GM12878 (cell line): ENCODE measurements at regions not wholly inside any gene's neighbourhood (a gene's known extent, or its start where the extent isn't known, plus 50 kb on each side); places are given as distances from the start of the nearest gene placed in this dataset.

ENCODE experiments used
- ATAC-seq: fragments of 200-7000 bp; cut with Tn5 transposase; 3 replicates; pipeline ENCODE4 v1.9.1; 2020; ENCODE audit warnings: mild to moderate bottlenecking, moderate library complexity
- BruUV-seq: library from RNA; stranded (reverse); fragments of 400-500 nt; replicated peaks from 2 replicates; lab custom pipeline; 2021; lab: Mats Ljungman, UMichigan
- CTCF ChIA-PET: fragments of 300-600 bp; sonication (Branson Sonifier 250); formaldehyde crosslinking; extraction: SDS; loops from one replicate; lab custom pipeline; 2021; ENCODE audit warnings: inconsistent platforms; lab: Yijun Ruan, JAX
- POLR2A ChIA-PET: fragments of 350-600 bp; formaldehyde crosslinking; extraction: SDS; loops from one replicate; lab custom pipeline; 2021; ENCODE audit warnings: inconsistent platforms; lab: Charles Lee
- RAD21 ChIA-PET: fragments of 300-600 bp; sonication (Branson Sonifier 250); formaldehyde crosslinking; loops from one replicate; lab custom pipeline; 2023; ENCODE audit warnings: antibody characterized with exemption; ENCODE audit not compliant: unreplicated experiment; lab: Charles Lee
- SMC1A ChIA-PET: fragments of 300-600 bp; sonication (Branson Sonifier 250); formaldehyde crosslinking; loops from one replicate; lab custom pipeline; 2023; ENCODE audit not compliant: unreplicated experiment, uncharacterized antibody; lab: Charles Lee
- DNase-seq: peaks from one replicate; pipeline ENCODE4 v3.0.0-alpha.2; 2011; ENCODE audit warnings: low read depth, low spot score
- FAIRE-seq: peaks from 3 replicates; lab custom pipeline; 2011; peaks lifted over from hg19 to GRCh38; lab: Jason Lieb, UNC
- H2AFZ ChIP-seq: 2 replicates; pipeline ENCODE4 v1.6.0; 2011; ENCODE audit warnings: low read depth, low read length, control low read depth; ENCODE audit not compliant: control insufficient read depth
- H3K27ac ChIP-seq: 2 replicates; pipeline ENCODE4 v1.5.1; 2011; ENCODE audit warnings: control low read depth; ENCODE audit not compliant: control insufficient read depth, insufficient read depth
- H3K27me3 ChIP-seq, 2 experiments: replicated peaks in 1 of 2; 2 replicates each; pipeline versions ENCODE4 v1.6.0 to v1.6.1; 2011; ENCODE audit warnings: low read length in 1 of 2; ENCODE audit not compliant: control insufficient read depth in 2 of 2, insufficient read depth in 2 of 2
- H3K36me3 ChIP-seq, 2 experiments: 2 replicates each; pipeline ENCODE4 v1.5.1; 2011; ENCODE audit warnings: low read length in 1 of 2; ENCODE audit not compliant: control insufficient read depth in 2 of 2, insufficient read depth in 2 of 2
- H3K4me1 ChIP-seq: 2 replicates; pipeline ENCODE4 v1.6.1; 2011; ENCODE audit warnings: mild to moderate bottlenecking, low read length, moderate library complexity, mixed read lengths; ENCODE audit not compliant: control insufficient read depth, insufficient read depth
- H3K4me2 ChIP-seq: 2 replicates; pipeline ENCODE4 v1.6.0; 2011; ENCODE audit warnings: control low read depth; ENCODE audit not compliant: control insufficient read depth, insufficient read depth
- H3K4me3 ChIP-seq: fragments of 200-600 bp; sonication (generic); 2 replicates; pipeline ENCODE4 v1.5.1; 2016
- H3K79me2 ChIP-seq: 2 replicates; pipeline ENCODE4 v1.6.0; 2011; ENCODE audit warnings: low read length; ENCODE audit not compliant: control insufficient read depth, insufficient read depth
- H3K9ac ChIP-seq: 2 replicates; pipeline ENCODE4 v1.8.0; 2011; ENCODE audit warnings: low read length, control low read depth, mixed read lengths; ENCODE audit not compliant: control insufficient read depth, insufficient read depth
- H3K9me3 ChIP-seq: replicated peaks from 3 replicates; pipeline ENCODE4 v1.5.1; 2011; ENCODE audit warnings: mild to moderate bottlenecking, low read length; ENCODE audit not compliant: control insufficient read depth, insufficient read depth
- H4K20me1 ChIP-seq: 2 replicates; pipeline ENCODE4 v1.6.0; 2011; ENCODE audit not compliant: control insufficient read depth, insufficient read depth
- CHD2 ChIP-seq: IDR thresholded peaks from 2 replicates; pipeline ENCODE4 v1.6.1; 2011; ENCODE audit warnings: low read depth, low read length, improper control_type of control experiment, borderline replicate concordance
- HDAC2 ChIP-seq: fragments of 200-600 bp; sonication (generic); IDR thresholded peaks from 2 replicates; pipeline ENCODE4 v1.6.1; 2017
- NFXL1 ChIP-seq: fragments of 450-650 bp; IDR thresholded peaks from 2 replicates; pipeline ENCODE4 v1.6.1; 2017; ENCODE audit warnings: antibody characterized with exemption, mild to moderate bottlenecking, borderline replicate concordance
- PAX8 ChIP-seq: fragments of 450-650 bp; IDR thresholded peaks from 2 replicates; pipeline ENCODE4 v1.6.1; 2017; ENCODE audit warnings: mild to moderate bottlenecking, moderate library complexity
- RBBP5 ChIP-seq: fragments of 200-600 bp; sonication (generic); conservative IDR thresholded peaks from 2 replicates; pipeline ENCODE4 v1.6.1; 2016
- RCOR1 ChIP-seq: conservative IDR thresholded peaks from 2 replicates; pipeline ENCODE4 v1.6.1; 2012; ENCODE audit warnings: low read depth, low read length, improper control_type of control experiment
- SIN3A ChIP-seq: IDR thresholded peaks from 2 replicates; pipeline ENCODE4 v1.6.1; 2012; ENCODE audit warnings: low read depth, low read length, improper control_type of control experiment
- SMC3 ChIP-seq: IDR thresholded peaks from 2 replicates; pipeline ENCODE4 v1.6.1; 2011; ENCODE audit warnings: low read length, improper control_type of control experiment, borderline replicate concordance
- SUZ12 ChIP-seq: fragments of 200-600 bp; sonication (generic); IDR thresholded peaks from one replicate; pipeline ENCODE4 v1.6.1; 2018; ENCODE audit warnings: antibody characterized with exemption, mild to moderate bottlenecking; ENCODE audit not compliant: unreplicated experiment
- WGBS: methylation state at CpG from one replicate; pipeline ENCODE4 v1.1.6; 2016; ENCODE audit warnings: low lambda C conversion rate; ENCODE audit not compliant: insufficient replicate concordance, insufficient coverage; ENCODE audit errors: missing lambda C conversion rate; 5-methylcytosine and 5-hydroxymethylcytosine counted together
- in situ Hi-C: fragments of 300-500 bp; cut with MboI; formaldehyde crosslinking; loops from 9 replicates; pipeline ENCODE4 v1.14.3; 2018; ENCODE audit warnings: mixed read lengths
- intact Hi-C: fragments of 100-400 bp; cut with micrococcal nuclease; formaldehyde crosslinking; loops from one replicate; pipeline ENCODE4 v1.14.2; 2022; ENCODE audit not compliant: unreplicated experiment
- TF ChIP-seq, protein P1 (sequence below): IDR thresholded peaks from 2 replicates; pipeline ENCODE4 v1.6.1; 2012; ENCODE audit warnings: mild to moderate bottlenecking, low read depth, low read length
- TF ChIP-seq, protein P2 (sequence below): IDR thresholded peaks from 2 replicates; pipeline ENCODE4 v1.6.1; 2011; ENCODE audit warnings: low read depth, mild to moderate bottlenecking, low read length, moderate library complexity, borderline replicate concordance; ENCODE audit errors: extremely low read depth

DNA sequence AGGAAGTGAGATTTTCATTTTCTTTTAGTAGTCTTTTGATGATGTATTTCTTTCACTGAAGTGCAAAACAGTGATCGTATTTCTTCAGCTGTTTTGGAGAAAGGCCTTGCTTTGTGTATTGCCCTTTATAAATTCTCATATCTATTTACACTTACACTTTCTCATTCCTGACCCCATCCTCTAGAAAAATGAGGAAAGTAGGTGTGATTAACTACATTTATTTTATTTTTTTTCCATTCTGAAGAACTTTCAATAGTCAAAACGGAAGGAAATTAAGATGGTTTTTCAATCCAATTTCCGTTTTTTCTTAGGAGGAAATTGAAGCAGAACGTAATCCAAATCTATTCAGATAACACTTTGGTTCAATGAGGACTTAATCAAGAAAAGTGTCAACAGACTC is 188.1 kb downstream of the SLITRK5 start:
- SMC1A ChIA-PET = no interaction called here
- BruUV-seq = no TSS peak
- H2AFZ ChIP-seq = no peak overlapping the region

More for the DNA sequence above, 188.1 kb downstream of the SLITRK5 start:
- ChIA-PET POLR2A (no interaction called here), RAD21 (no interaction called here), CTCF (no interaction called here)
- Histone ChIP-seq H3K4me3 (no peak overlapping the region), H4K20me1 (no peaks in the 10 kb centered on the region), H3K9me3 (no peaks in the 10 kb centered on the region), H3K27ac (no peak overlapping the region), H3K4me1 (no peaks in the 10 kb centered on the region), H3K9ac (no peak overlapping the region), H3K79me2 (no peaks in the 10 kb centered on the region), H3K4me2 (no peak overlapping the region), H3K36me3 (no peaks in the 10 kb centered on the region), H3K27me3 (no peaks in the 10 kb centered on the region)
- TF ChIP-seq RBBP5 (no peak), RCOR1 (no peak), HDAC2 (no peak), NFXL1 (no peak), SUZ12 (no peak), SMC3 (no peak), SIN3A (no peak), PAX8 (no peak), CHD2 (no peak)
- TF ChIP-seq, protein P1, sequence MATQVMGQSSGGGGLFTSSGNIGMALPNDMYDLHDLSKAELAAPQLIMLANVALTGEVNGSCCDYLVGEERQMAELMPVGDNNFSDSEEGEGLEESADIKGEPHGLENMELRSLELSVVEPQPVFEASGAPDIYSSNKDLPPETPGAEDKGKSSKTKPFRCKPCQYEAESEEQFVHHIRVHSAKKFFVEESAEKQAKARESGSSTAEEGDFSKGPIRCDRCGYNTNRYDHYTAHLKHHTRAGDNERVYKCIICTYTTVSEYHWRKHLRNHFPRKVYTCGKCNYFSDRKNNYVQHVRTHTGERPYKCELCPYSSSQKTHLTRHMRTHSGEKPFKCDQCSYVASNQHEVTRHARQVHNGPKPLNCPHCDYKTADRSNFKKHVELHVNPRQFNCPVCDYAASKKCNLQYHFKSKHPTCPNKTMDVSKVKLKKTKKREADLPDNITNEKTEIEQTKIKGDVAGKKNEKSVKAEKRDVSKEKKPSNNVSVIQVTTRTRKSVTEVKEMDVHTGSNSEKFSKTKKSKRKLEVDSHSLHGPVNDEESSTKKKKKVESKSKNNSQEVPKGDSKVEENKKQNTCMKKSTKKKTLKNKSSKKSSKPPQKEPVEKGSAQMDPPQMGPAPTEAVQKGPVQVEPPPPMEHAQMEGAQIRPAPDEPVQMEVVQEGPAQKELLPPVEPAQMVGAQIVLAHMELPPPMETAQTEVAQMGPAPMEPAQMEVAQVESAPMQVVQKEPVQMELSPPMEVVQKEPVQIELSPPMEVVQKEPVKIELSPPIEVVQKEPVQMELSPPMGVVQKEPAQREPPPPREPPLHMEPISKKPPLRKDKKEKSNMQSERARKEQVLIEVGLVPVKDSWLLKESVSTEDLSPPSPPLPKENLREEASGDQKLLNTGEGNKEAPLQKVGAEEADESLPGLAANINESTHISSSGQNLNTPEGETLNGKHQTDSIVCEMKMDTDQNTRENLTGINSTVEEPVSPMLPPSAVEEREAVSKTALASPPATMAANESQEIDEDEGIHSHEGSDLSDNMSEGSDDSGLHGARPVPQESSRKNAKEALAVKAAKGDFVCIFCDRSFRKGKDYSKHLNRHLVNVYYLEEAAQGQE = no peak
- TF ChIP-seq, protein P2, sequence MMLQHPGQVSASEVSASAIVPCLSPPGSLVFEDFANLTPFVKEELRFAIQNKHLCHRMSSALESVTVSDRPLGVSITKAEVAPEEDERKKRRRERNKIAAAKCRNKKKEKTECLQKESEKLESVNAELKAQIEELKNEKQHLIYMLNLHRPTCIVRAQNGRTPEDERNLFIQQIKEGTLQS = no peak
- intact Hi-C loops = no loop called here
- 30% methylated on average over 4 of the region's 4 CpGs for WGBS
- ATAC-seq (no peak), FAIRE-seq (no peak), DNase-seq (no peak)
- in situ Hi-C loops = no loop called here
